Osteocyte (in vitro differentiated cells): ENCODE measurements at regions not wholly inside any gene's neighbourhood (a gene's known extent, or its start where the extent isn't known, plus 50 kb on each side); places are given as distances from the start of the nearest gene placed in this dataset.

Experiments used
- DNase-seq: peaks from one replicate; pipeline ENCODE4 v3.0.0; 2021; ENCODE audit warnings: mixed read lengths; ENCODE audit not compliant: unreplicated experiment; ENCODE audit errors: extremely low spot score
- H3K27ac Mint-ChIP-seq: one replicate; pipeline ENCODE4 v1.8.0; 2021; ENCODE audit warnings: mild to moderate bottlenecking, mixed read lengths; ENCODE audit not compliant: unreplicated experiment
- H3K27me3 Mint-ChIP-seq: one replicate; pipeline ENCODE4 v1.8.0; 2021; ENCODE audit warnings: mixed read lengths; ENCODE audit not compliant: unreplicated experiment
- H3K36me3 Mint-ChIP-seq: one replicate; pipeline ENCODE4 v1.8.0; 2021; ENCODE audit warnings: mixed read lengths; ENCODE audit not compliant: unreplicated experiment
- H3K4me1 Mint-ChIP-seq: one replicate; pipeline ENCODE4 v1.8.0; 2021; ENCODE audit warnings: mixed read lengths; ENCODE audit not compliant: unreplicated experiment
- H3K4me3 Mint-ChIP-seq: one replicate; pipeline ENCODE4 v1.8.0; 2021; ENCODE audit warnings: mild to moderate bottlenecking, moderate library complexity, mixed read lengths; ENCODE audit not compliant: unreplicated experiment
- H3K9me3 Mint-ChIP-seq: one replicate; pipeline ENCODE4 v1.8.0; 2021; ENCODE audit warnings: mixed read lengths; ENCODE audit not compliant: unreplicated experiment
- CTCF ChIP-seq: fragments of 200-600 bp; sonication (generic); IDR thresholded peaks from 2 replicates; pipeline ENCODE4 v1.5.0; 2021; ENCODE audit warnings: antibody characterized with exemption, mild to moderate bottlenecking, moderate library complexity

GRCh38 chr12:66799551-66799950, 120.7 kb upstream of the GRIP1 start:
- Mint-ChIP-seq H3K4me1 (peaks cover 3% of the 10 kb centered on the region), H3K36me3 (no peaks in the 10 kb centered on the region), H3K27ac (no peak overlapping the region), H3K9me3 (no peaks in the 10 kb centered on the region), H3K4me3 (no peak overlapping the region), H3K27me3 (peaks cover 41% of the 10 kb centered on the region)
- no peak for DNase-seq
- TF ChIP-seq CTCF = no peak

- Mint-ChIP-seq H3K36me3 (no peaks in the 10 kb centered on the region), H3K4me3 (no peak overlapping the region), H3K27me3 (peaks cover 46% of the 10 kb centered on the region), H3K4me1 (peaks cover 3% of the 10 kb centered on the region), H3K9me3 (no peaks in the 10 kb centered on the region), H3K27ac (no peak overlapping the region)
- no peak for DNase-seq
- TF ChIP-seq CTCF = no peak
These were observed 121.2 kb upstream of the GRIP1 start for GRCh38 chr12:66800046-66800445.

GRCh38 chr12:66803930-66804329, 125.1 kb upstream of the GRIP1 start:
- peaks cover 57% of the 10 kb centered on the region for H3K27me3 Mint-ChIP-seq
- no peak for TF ChIP-seq CTCF
- H3K4me3 Mint-ChIP-seq = peak overlapping the region; percentile 5
- no peaks in the 10 kb centered on the region for H3K9me3 Mint-ChIP-seq
- H3K36me3 Mint-ChIP-seq = no peaks in the 10 kb centered on the region
- H3K4me1 Mint-ChIP-seq = peaks cover 3% of the 10 kb centered on the region
- no peak for DNase-seq
- H3K27ac Mint-ChIP-seq = no peak overlapping the region

GRCh38 chr12:66804563-66804974, 125.7 kb upstream of the GRIP1 start:
- Mint-ChIP-seq H3K27me3 (peaks cover 55% of the 10 kb centered on the region), H3K9me3 (no peaks in the 10 kb centered on the region)
- TF ChIP-seq CTCF = no peak

GRCh38 chr12:66808606-66809005, 129.7 kb upstream of the GRIP1 start:
- Mint-ChIP-seq H3K4me3 (no peak overlapping the region), H3K4me1 (peaks cover 3% of the 10 kb centered on the region), H3K9me3 (no peaks in the 10 kb centered on the region), H3K27ac (no peak overlapping the region), H3K27me3 (peaks cover 24% of the 10 kb centered on the region), H3K36me3 (no peaks in the 10 kb centered on the region)
- no peak for DNase-seq
- TF ChIP-seq CTCF = no peak

More at GRCh38 chr12:66804563-66804974, 125.7 kb upstream of the GRIP1 start:
- Mint-ChIP-seq H3K4me3 (no peak overlapping the region), H3K36me3 (no peaks in the 10 kb centered on the region), H3K4me1 (peaks cover 3% of the 10 kb centered on the region), H3K27ac (no peak overlapping the region)
- DNase-seq = no peak
